ENCODE measurements at regions not wholly inside any gene's neighbourhood (a gene's known extent, or its start where the extent isn't known, plus 50 kb on each side); places are given as distances from the start of the nearest gene placed in this dataset.

DNA sequence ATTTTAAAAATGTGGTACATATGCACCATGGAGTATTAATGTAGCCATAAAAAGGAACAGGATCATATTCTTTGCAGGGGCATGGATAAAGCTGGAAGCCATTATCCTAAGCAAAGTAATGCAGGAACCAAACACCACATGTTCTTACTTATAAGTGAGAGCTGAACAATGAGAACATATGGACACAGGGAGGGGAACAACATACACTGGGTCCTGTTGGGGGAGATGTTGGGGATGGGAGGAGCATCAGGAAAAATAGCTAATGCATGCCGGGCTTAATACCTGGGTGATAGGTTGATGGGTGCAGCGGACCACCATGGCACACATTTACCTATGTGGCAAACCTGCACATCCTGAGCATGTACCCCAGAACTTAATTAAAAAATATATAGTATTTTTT is 352.5 kb upstream of the KAZN start:
- TF ChIP-seq, protein P1, sequence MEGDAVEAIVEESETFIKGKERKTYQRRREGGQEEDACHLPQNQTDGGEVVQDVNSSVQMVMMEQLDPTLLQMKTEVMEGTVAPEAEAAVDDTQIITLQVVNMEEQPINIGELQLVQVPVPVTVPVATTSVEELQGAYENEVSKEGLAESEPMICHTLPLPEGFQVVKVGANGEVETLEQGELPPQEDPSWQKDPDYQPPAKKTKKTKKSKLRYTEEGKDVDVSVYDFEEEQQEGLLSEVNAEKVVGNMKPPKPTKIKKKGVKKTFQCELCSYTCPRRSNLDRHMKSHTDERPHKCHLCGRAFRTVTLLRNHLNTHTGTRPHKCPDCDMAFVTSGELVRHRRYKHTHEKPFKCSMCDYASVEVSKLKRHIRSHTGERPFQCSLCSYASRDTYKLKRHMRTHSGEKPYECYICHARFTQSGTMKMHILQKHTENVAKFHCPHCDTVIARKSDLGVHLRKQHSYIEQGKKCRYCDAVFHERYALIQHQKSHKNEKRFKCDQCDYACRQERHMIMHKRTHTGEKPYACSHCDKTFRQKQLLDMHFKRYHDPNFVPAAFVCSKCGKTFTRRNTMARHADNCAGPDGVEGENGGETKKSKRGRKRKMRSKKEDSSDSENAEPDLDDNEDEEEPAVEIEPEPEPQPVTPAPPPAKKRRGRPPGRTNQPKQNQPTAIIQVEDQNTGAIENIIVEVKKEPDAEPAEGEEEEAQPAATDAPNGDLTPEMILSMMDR (IDR thresholded peaks at IDR 0.05; ENCODE audit: low read depth, low read length, poor library complexity, severe bottlenecking) = no peak
- no peak for TF ChIP-seq EZH2phosphoT487 (IDR thresholded peaks at IDR 0.05; ENCODE audit: borderline replicate concordance, low read length)

All from DOHH2 (cell line).